GM13977 (cell line): ENCODE measurements at regions not wholly inside any gene's neighbourhood (a gene's known extent, or its start where the extent isn't known, plus 50 kb on each side); places are given as distances from the start of the nearest gene placed in this dataset.

Experiments
- DNase-seq: peaks from one replicate; pipeline ENCODE4 v3.0.0; 2012; ENCODE audit warnings: low spot score
- in situ Hi-C: fragments of 300-500 bp; cut with MboI; formaldehyde crosslinking; loops from one replicate; pipeline ENCODE4 v1.12.0; 2022; ENCODE audit warnings: low sequenced_read_pairs, low pct_unique_long_range_greater_than_20kb, mixed read lengths, inconsistent platforms; ENCODE audit not compliant: unreplicated experiment
- TF ChIP-seq, protein P1 (sequence below): IDR thresholded peaks from 2 replicates; pipeline ENCODE4 v1.5.1; 2012; ENCODE audit warnings: mild to moderate bottlenecking, control low read depth; ENCODE audit not compliant: insufficient read depth; ENCODE audit errors: extremely low read depth, missing control alignments

DNA sequence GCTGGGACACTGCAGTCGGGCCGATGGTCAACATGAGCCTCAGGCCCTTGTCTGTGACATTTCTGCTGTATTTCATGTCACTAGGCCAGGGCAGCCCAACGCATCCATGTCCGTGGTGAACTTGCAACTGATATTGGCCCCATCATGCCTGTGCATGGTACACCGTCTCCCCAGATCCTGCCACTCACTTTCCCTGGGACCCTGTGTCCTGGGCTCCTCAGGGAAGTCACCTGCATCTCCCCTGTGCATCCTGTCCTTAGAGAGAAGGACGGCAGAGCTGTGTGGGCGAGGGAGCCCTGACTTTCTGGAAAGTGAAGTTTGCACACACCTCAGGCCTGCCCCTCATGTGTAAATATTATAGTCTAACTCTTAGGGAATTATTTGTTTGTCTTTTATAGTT lies 123.3 kb downstream of the ACKR3 start:
- in situ Hi-C loops, result no loop called here
- TF ChIP-seq, protein P1, sequence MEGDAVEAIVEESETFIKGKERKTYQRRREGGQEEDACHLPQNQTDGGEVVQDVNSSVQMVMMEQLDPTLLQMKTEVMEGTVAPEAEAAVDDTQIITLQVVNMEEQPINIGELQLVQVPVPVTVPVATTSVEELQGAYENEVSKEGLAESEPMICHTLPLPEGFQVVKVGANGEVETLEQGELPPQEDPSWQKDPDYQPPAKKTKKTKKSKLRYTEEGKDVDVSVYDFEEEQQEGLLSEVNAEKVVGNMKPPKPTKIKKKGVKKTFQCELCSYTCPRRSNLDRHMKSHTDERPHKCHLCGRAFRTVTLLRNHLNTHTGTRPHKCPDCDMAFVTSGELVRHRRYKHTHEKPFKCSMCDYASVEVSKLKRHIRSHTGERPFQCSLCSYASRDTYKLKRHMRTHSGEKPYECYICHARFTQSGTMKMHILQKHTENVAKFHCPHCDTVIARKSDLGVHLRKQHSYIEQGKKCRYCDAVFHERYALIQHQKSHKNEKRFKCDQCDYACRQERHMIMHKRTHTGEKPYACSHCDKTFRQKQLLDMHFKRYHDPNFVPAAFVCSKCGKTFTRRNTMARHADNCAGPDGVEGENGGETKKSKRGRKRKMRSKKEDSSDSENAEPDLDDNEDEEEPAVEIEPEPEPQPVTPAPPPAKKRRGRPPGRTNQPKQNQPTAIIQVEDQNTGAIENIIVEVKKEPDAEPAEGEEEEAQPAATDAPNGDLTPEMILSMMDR, result no peak
- DNase-seq, result no peak

DNA sequence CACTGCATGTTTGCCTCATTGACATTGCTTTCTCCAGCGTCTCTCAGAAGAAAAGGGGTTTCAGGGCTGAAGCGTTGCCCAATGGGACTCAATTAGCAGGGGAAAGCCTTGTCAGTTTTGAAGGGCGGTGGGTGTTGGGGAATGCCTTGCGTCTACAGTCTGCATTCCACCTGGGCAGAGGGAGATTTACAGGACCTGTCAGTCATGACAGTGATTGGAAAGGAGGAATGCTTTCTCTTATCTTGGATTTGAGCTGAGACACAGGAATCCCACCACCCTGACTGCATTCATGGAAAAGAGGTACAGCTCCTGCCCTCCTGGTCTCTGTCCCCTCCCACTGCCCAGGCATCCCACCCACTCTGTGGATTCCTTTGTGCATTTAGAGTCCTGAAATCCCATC lies 123.9 kb downstream of the ACKR3 start:
- no peak for DNase-seq
- in situ Hi-C loops, result no loop called here

DNA sequence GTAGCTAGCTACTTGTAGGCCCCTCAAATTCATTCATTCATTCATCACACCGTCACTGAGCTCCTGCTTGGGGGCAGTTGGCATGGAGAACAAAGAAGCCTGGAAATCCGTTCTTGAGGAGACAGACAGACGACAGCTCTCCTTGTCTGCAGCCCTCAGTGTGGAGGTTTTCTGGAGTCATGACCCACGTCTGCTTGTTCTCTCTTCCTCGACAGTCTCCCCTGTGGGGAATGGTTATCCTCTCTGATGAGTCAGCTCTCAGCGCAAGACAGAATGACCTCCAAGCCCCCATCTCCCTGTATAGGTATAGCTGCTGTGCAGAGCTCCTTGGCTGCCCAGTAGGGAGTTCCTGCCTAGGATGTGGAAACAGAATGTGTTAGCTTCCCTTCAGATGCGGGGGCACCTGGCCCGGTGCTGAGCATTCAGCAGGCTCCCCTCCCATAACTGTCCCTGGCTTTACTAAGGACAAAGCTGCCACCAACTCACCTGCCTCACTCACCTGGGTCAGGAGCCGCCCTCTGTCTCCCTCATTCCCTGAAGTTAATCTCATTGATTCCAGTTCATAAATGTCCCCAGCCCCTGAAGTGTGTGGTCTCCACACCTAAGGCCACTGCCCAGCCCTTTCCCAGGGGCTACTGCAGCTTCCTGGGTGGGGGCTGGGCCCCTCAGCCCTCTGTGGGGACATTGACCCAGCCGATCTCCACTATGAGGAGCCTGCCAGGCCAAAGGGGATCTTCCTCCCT lies 124.7 kb downstream of the ACKR3 start:
- DNase-seq, result no peak
- in situ Hi-C loops, result no loop called here
- TF ChIP-seq, protein P1, result no peak

More for the DNA sequence above, 123.9 kb downstream of the ACKR3 start:
- TF ChIP-seq, protein P1, result no peak

DNA sequence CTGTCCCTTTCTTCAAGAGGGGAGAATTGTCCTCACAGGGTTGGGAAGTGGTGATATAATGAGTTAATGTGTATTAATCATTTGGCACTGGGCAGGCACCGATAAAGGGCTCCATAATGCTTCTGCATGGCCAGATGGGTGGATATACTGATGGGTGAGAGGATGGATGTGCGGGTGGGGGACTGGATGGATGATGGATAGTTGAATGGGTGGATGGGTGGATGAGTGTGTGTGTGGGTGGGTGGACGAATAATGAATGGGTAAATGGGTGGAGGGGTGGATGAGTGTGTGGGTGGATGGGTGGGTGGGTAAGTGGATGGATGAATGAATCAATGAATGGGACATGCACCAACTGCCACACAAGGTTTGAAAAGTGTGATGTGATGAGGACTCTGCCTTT lies 127.2 kb downstream of the ACKR3 start:
- in situ Hi-C loops, result no loop called here
- TF ChIP-seq, protein P1, result no peak
- no peak for DNase-seq

DNA sequence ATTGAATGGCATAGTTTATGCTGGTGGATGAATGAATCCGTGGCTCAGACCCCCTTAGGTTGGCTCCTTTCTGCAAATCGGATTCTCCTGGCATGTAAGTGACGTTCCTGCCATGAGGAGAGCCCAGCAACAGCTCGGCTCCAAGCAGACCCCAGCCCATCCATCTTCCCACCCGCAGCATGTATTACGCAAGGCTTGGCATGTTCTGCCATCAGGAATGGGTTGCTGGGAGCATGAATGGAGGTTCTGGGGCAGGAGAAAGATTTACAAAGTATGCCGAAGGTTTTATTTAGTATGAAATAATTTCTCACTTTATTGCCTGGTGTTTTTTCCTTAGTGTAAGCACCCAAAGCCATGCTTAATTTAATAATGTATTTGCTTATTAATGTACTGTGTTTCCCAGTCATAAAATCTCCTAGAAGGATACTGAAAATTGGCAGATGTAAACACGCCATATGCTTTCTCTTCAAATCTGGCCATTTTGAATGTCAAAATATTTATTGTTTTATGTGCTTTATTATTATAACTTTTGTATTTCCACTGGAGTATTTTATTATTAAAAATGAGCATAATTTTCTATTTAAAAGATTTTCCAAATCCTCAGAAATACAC lies 128.5 kb downstream of the ACKR3 start:
- DNase-seq, result no peak
- in situ Hi-C loops, result no loop called here
- TF ChIP-seq, protein P1, result no peak

DNA sequence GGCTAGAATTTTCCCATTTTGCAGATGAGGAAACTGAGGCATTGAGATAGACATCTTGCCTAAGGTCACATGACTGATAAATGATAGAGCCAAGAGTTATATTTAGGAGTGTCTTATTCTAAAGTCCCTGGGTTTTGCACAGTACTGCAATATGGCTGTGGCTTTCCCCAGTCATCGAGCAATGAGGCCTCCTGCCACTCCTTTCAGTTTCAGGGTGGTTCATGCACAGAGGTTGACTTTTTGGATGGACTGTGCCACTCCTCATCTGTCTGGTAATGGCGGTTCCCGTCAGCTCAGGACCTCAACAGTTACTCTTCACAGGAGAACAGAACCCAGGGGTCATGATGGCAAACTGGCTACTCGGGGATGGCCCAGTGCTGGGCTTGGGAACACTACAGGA lies 131.1 kb downstream of the ACKR3 start:
- in situ Hi-C loops, result no loop called here
- no peak for DNase-seq
- TF ChIP-seq, protein P1, result no peak
